Cardiac fibroblast (primary cell): ENCODE measurements at regions not wholly inside any gene's neighbourhood (a gene's known extent, or its start where the extent isn't known, plus 50 kb on each side); places are given as distances from the start of the nearest gene placed in this dataset.
"Not testable (repeated sequence)": the region's sequence is repeated elsewhere in the genome, so short reads cannot be mapped to it uniquely, and the experiment has no call there.

Source experiments
- DNase-seq, 2 donors: peaks; one replicate each; pipeline versions ENCODE4 v3.0.0 to v3.0.0-alpha.2; 2010; ENCODE audit warnings: low read depth in 2 of 2
- H3K4me3 ChIP-seq, 2 donors: replicated peaks in 1 of 2; 1 replicate in 1 of 2; 2 replicates in 1 of 2; pipeline ENCODE4 v1.5.1; 2011; ENCODE audit warnings: low read depth in 2 of 2, low read length in 2 of 2, mild to moderate bottlenecking in 2 of 2, moderate library complexity in 1 of 2
- CTCF ChIP-seq: IDR thresholded peaks from one replicate; pipeline ENCODE4 v1.5.1; 2011; ENCODE audit warnings: low read depth, mild to moderate bottlenecking, low read length, inconsistent platforms

GRCh38 chr4:97013309-97013708 is 1130.0 kb downstream of the STPG2 start:
- DNase-seq = no peak
- no peak overlapping the region for H3K4me3 ChIP-seq
- TF ChIP-seq CTCF = no peak

GRCh38 chr4:97013711-97014110 is 1129.6 kb downstream of the STPG2 start:
- no peak for DNase-seq
- H3K4me3 ChIP-seq = no peak overlapping the region
- TF ChIP-seq CTCF = no peak

GRCh38 chr4:97015301-97015700 is 1128.0 kb downstream of the STPG2 start:
- no peak for DNase-seq
- TF ChIP-seq CTCF = no peak
- no peak overlapping the region for H3K4me3 ChIP-seq

- H3K4me3 ChIP-seq = no peak overlapping the region
- no peak for DNase-seq
- no peak for TF ChIP-seq CTCF
Measured at GRCh38 chr4:97016186-97016907, 1126.9 kb downstream of the STPG2 start.

GRCh38 chr4:97027728-97028410 is 1115.4 kb downstream of the STPG2 start:
- no peak for TF ChIP-seq CTCF
- DNase-seq = no peak
- H3K4me3 ChIP-seq = no peak overlapping the region

- no peak overlapping the region for H3K4me3 ChIP-seq
- no peak for DNase-seq
- no peak for TF ChIP-seq CTCF
Measured at GRCh38 chr4:97028785-97029184, 1114.5 kb downstream of the STPG2 start.

- DNase-seq, H3K4me3 ChIP-seq: not testable (repeated sequence)
Measured at GRCh38 chr4:97037411-97038145, 1105.7 kb downstream of the STPG2 start.
